PC-3 (cell line): ENCODE measurements at regions not wholly inside any gene's neighbourhood (a gene's known extent, or its start where the extent isn't known, plus 50 kb on each side); places are given as distances from the start of the nearest gene placed in this dataset.

ENCODE experiments used
- ATAC-seq: fragments of 200-7000 bp; cut with Tn5 transposase; 2 replicates; pipeline ENCODE4 v1.9.1; 2020; ENCODE audit warnings: mild to moderate bottlenecking, moderate library complexity
- BruUV-seq: library from RNA; stranded (reverse); fragments of 400-500 nt; replicated peaks from 2 replicates; lab custom pipeline; 2021; lab: Mats Ljungman, UMichigan
- CTCF ChIA-PET: fragments of 300-600 bp; sonication (Branson Sonifier 250); formaldehyde crosslinking; loops from one replicate; lab custom pipeline; 2022; ENCODE audit warnings: antibody characterized with exemption; lab: Charles Lee
- POLR2A ChIA-PET: fragments of 300-600 bp; sonication (Branson Sonifier 250); formaldehyde crosslinking; loops from one replicate; lab custom pipeline; 2022; ENCODE audit warnings: antibody characterized with exemption; ENCODE audit not compliant: unreplicated experiment; lab: Charles Lee
- DNase-seq: peaks from one replicate; pipeline ENCODE4 v3.0.0-alpha.2; 2015
- H2AFZ ChIP-seq: fragments of 300-600 bp; sonication (generic); 2 replicates; pipeline ENCODE4 v1.6.0; 2016; ENCODE audit warnings: antibody characterized with exemption, low read length
- H3F3A ChIP-seq: fragments of 300-600 bp; sonication (generic); one replicate; pipeline ENCODE4 v1.6.0; 2017; ENCODE audit warnings: antibody characterized with exemption, low read length, control low read depth, mild to moderate bottlenecking; ENCODE audit not compliant: unreplicated experiment
- H3K27ac ChIP-seq: fragments of 300-600 bp; sonication (generic); 2 replicates; pipeline ENCODE4 v1.5.1; 2016; ENCODE audit warnings: mild to moderate bottlenecking, low read length
- H3K27me3 ChIP-seq: fragments of 300-600 bp; sonication (generic); 2 replicates; pipeline ENCODE4 v1.6.1; 2016; ENCODE audit warnings: low read length, mixed read lengths
- H3K36me3 ChIP-seq: fragments of 300-600 bp; sonication (generic); 2 replicates; pipeline ENCODE4 v1.6.1; 2016; ENCODE audit warnings: low read depth, mixed run types, low read length, mixed read lengths
- H3K4me1 ChIP-seq: fragments of 300-600 bp; sonication (generic); 2 replicates; pipeline ENCODE4 v1.5.1; 2016; ENCODE audit warnings: low read length; ENCODE audit not compliant: insufficient read depth
- H3K4me2 ChIP-seq: fragments of 300-600 bp; sonication (generic); 2 replicates; pipeline ENCODE4 v1.6.0; 2016; ENCODE audit warnings: low read length
- H3K4me3 ChIP-seq: fragments of 300-600 bp; sonication (generic); 2 replicates; pipeline ENCODE4 v1.5.1; 2016; ENCODE audit warnings: mild to moderate bottlenecking, low read length, mixed read lengths
- H3K79me2 ChIP-seq: fragments of 300-600 bp; sonication (generic); 2 replicates; pipeline ENCODE4 v1.6.1; 2017; ENCODE audit warnings: low read length, mixed read lengths
- H3K9ac ChIP-seq: fragments of 300-600 bp; sonication (generic); 2 replicates; pipeline ENCODE4 v1.6.0; 2016; ENCODE audit warnings: mild to moderate bottlenecking, low read length
- H3K9me2 ChIP-seq: fragments of 300-600 bp; sonication (generic); replicated peaks from 2 replicates; pipeline ENCODE4 v1.6.1; 2016; ENCODE audit warnings: mixed run types, low read length, mixed read lengths
- H3K9me3 ChIP-seq: fragments of 300-600 bp; sonication (generic); 2 replicates; pipeline ENCODE4 v1.6.1; 2016; ENCODE audit warnings: low read length, mixed read lengths
- H4K20me1 ChIP-seq: fragments of 300-600 bp; sonication (generic); 2 replicates; pipeline ENCODE4 v1.6.1; 2016; ENCODE audit warnings: low read length, mixed read lengths
- CTCF ChIP-seq: fragments of 300-600 bp; sonication (generic); conservative IDR thresholded peaks from 2 replicates; pipeline ENCODE4 v1.5.1; 2017; ENCODE audit warnings: antibody characterized with exemption, low read depth, mild to moderate bottlenecking, low read length
- EZH2 ChIP-seq: fragments of 300-600 bp; sonication (generic); IDR thresholded peaks from one replicate; pipeline ENCODE4 v1.6.1; 2017; ENCODE audit warnings: antibody characterized with exemption, mild to moderate bottlenecking, low read length; ENCODE audit not compliant: unreplicated experiment
- EZH2phosphoT487 ChIP-seq: fragments of 300-600 bp; sonication (generic); IDR thresholded peaks from 2 replicates; pipeline ENCODE4 v1.6.1; 2018; ENCODE audit warnings: mild to moderate bottlenecking, antibody characterized with exemption, low read length, borderline replicate concordance
- intact Hi-C: fragments of 100-400 bp; cut with micrococcal nuclease; formaldehyde crosslinking; loops from 2 replicates; pipeline ENCODE4 v1.9.0; 2023

GRCh38 chr14:85943192-85943591 lies 413.2 kb downstream of the FLRT2 start:
- Histone ChIP-seq H3K27ac (no peak overlapping the region), H3F3A (no peaks in the 10 kb centered on the region), H3K9me2 (no peaks in the 10 kb centered on the region), H3K9ac (no peak overlapping the region), H3K4me2 (no peak overlapping the region), H2AFZ (no peak overlapping the region), H3K27me3 (no peaks in the 10 kb centered on the region), H4K20me1 (no peaks in the 10 kb centered on the region), H3K4me3 (no peak overlapping the region), H3K36me3 (no peaks in the 10 kb centered on the region), H3K9me3 (peaks cover 16% of the 10 kb centered on the region), H3K79me2 (no peaks in the 10 kb centered on the region), H3K4me1 (no peaks in the 10 kb centered on the region)
- TF ChIP-seq EZH2phosphoT487 (no peak), CTCF (no peak), EZH2 (no peak)
- no TSS peak for BruUV-seq
- DNase-seq: no peak
- ChIA-PET CTCF (no interaction called here), POLR2A (no interaction called here)
- intact Hi-C loops: no loop called here
- no peak for ATAC-seq

- Histone ChIP-seq H3K9me2 (no peaks in the 10 kb centered on the region), H2AFZ (peak overlapping the region; percentile 87), H4K20me1 (no peaks in the 10 kb centered on the region), H3K27ac (no peak overlapping the region), H3K9me3 (peaks cover 10% of the 10 kb centered on the region; the same call in 1 of the 2 replicates), H3K79me2 (no peaks in the 10 kb centered on the region), H3K4me2 (peak overlapping the region; percentile 78), H3K36me3 (no peaks in the 10 kb centered on the region), H3K9ac (no peak overlapping the region), H3K4me1 (no peaks in the 10 kb centered on the region), H3F3A (no peaks in the 10 kb centered on the region), H3K4me3 (peak overlapping the region; percentile 73), H3K27me3 (no peaks in the 10 kb centered on the region)
- no peak for TF ChIP-seq CTCF
- TF ChIP-seq EZH2phosphoT487: no peak
- no peak for TF ChIP-seq EZH2
- intact Hi-C loops: no loop called here
- no TSS peak for BruUV-seq
- ATAC-seq (no peak), DNase-seq (peak; percentile 2)
- ChIA-PET CTCF (no interaction called here), POLR2A (no interaction called here)
Observed at GRCh38 chr14:85934886-85935254, 404.9 kb downstream of the FLRT2 start.

- Histone ChIP-seq H3K79me2 (no peaks in the 10 kb centered on the region), H3F3A (no peaks in the 10 kb centered on the region), H3K36me3 (no peaks in the 10 kb centered on the region), H4K20me1 (no peaks in the 10 kb centered on the region), H2AFZ (peak overlapping the region; percentile 87), H3K9me3 (peaks cover 10% of the 10 kb centered on the region; the same call in 1 of the 2 replicates), H3K27ac (no peak overlapping the region), H3K4me2 (peak overlapping the region; percentile 78), H3K9ac (no peak overlapping the region), H3K4me3 (peak overlapping the region; percentile 73), H3K4me1 (no peaks in the 10 kb centered on the region), H3K27me3 (no peaks in the 10 kb centered on the region), H3K9me2 (no peaks in the 10 kb centered on the region)
- CTCF ChIA-PET: no interaction called here
- intact Hi-C loops: no loop called here
- DNase-seq: peak; percentile 42
- ATAC-seq: no peak
- TF ChIP-seq CTCF: no peak
- TF ChIP-seq EZH2: no peak
- TF ChIP-seq EZH2phosphoT487: no peak
- POLR2A ChIA-PET: no interaction called here
- BruUV-seq: no TSS peak
Observed at GRCh38 chr14:85934123-85934885, 404.4 kb downstream of the FLRT2 start.
